ENCODE measurements at regions not wholly inside any gene's neighbourhood (a gene's known extent, or its start where the extent isn't known, plus 50 kb on each side); places are given as distances from the start of the nearest gene placed in this dataset.
A peak's percentile ranks its signal among the peaks of the same experiment; 100 is the strongest.

GRCh38 chr16:66236301-66236700 lies 130.2 kb upstream of the CDH5 start:
- no peak for DNase-seq (ENCODE audit: low read depth)
- no peak for TF ChIP-seq CTCF (conservative IDR thresholded peaks at IDR 0.05; ENCODE audit: low read depth, low read length)
- H3K4me3 ChIP-seq (ENCODE audit: low read depth, low read length), result no peak overlapping the region

GRCh38 chr16:66231452-66232160 lies 134.9 kb upstream of the CDH5 start:
- no peak for TF ChIP-seq CTCF (conservative IDR thresholded peaks at IDR 0.05; ENCODE audit: low read depth, low read length)
- no peak for DNase-seq (ENCODE audit: low read depth)
- H3K4me3 ChIP-seq (ENCODE audit: low read depth, low read length), result no peak overlapping the region

- H3K4me3 ChIP-seq (ENCODE audit: low read depth, low read length), result no peak overlapping the region
- DNase-seq (ENCODE audit: low read depth), result no peak
- TF ChIP-seq CTCF (conservative IDR thresholded peaks at IDR 0.05; ENCODE audit: low read depth, low read length), result no peak
Observed at GRCh38 chr16:66229651-66230050, 136.8 kb upstream of the CDH5 start.

GRCh38 chr16:66228792-66229191 lies 137.7 kb upstream of the CDH5 start:
- DNase-seq (ENCODE audit: low read depth), result peak; percentile 71
- no peak for TF ChIP-seq CTCF (conservative IDR thresholded peaks at IDR 0.05; ENCODE audit: low read depth, low read length)
- H3K4me3 ChIP-seq (ENCODE audit: low read depth, low read length), result no peak overlapping the region

GRCh38 chr16:66227766-66228530 lies 138.5 kb upstream of the CDH5 start:
- no peak overlapping the region for H3K4me3 ChIP-seq (ENCODE audit: low read depth, low read length)
- DNase-seq (ENCODE audit: low read depth), result no peak
- no peak for TF ChIP-seq CTCF (conservative IDR thresholded peaks at IDR 0.05; ENCODE audit: low read depth, low read length)

- no peak overlapping the region for H3K4me3 ChIP-seq (ENCODE audit: low read depth, low read length)
- DNase-seq (ENCODE audit: low read depth), result no peak
- no peak for TF ChIP-seq CTCF (conservative IDR thresholded peaks at IDR 0.05; ENCODE audit: low read depth, low read length)
Observed at GRCh38 chr16:66226762-66227161, 139.7 kb upstream of the CDH5 start.

All from choroid plexus epithelial cell (primary cell).